BE2C (cell line): ENCODE measurements at regions not wholly inside any gene's neighbourhood (a gene's known extent, or its start where the extent isn't known, plus 50 kb on each side); places are given as distances from the start of the nearest gene placed in this dataset.

Source experiments
- DNase-seq: peaks from one replicate; pipeline ENCODE4 v3.0.0-alpha.2; 2020
- H3K27me3 ChIP-seq: fragments of 250-450 bp; sonication (Bioruptor Pico); 2 replicates; pipeline ENCODE4 v1.5.1; 2020; ENCODE audit warnings: mild to moderate bottlenecking
- H3K36me3 ChIP-seq: fragments of 250-450 bp; sonication (Bioruptor Pico); 2 replicates; pipeline ENCODE4 v1.5.1; 2020; ENCODE audit warnings: mild to moderate bottlenecking
- H3K4me1 ChIP-seq: fragments of 250-450 bp; sonication (Bioruptor Pico); 2 replicates; pipeline ENCODE4 v1.5.1; 2020
- H3K4me3 ChIP-seq: 2 replicates; pipeline ENCODE4 v1.5.1; 2011; ENCODE audit warnings: low read depth, low read length
- H3K9me3 ChIP-seq: fragments of 250-450 bp; sonication (Bioruptor Pico); 2 replicates; pipeline ENCODE4 v1.5.1; 2020
- TF ChIP-seq, protein P1 (sequence below): IDR thresholded peaks from 2 replicates; pipeline ENCODE4 v1.5.1; 2012; ENCODE audit warnings: mild to moderate bottlenecking, low read depth, low read length

DNA sequence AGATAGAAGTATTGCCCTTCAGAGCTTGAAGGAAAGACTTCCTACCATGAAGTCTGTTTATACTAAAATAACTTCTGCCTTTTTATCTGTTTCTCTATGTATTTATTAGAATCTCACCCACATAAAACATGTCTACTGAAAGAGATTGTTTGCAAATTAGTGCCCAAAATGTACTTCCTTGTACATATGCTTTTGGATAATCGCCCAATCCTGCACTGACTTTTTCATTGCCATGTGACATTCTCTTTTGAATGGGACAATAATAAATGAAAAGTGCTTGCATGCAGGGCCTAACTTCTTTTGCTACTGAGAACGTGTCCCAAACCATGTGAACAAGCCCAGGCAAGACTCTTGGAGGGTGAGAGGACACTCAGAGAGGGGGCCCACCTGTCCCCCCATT, 711.6 kb upstream of the ADAMTS5 start:
- no peak for DNase-seq
- no peaks in the 10 kb centered on the region for H3K4me1 ChIP-seq
- no peak overlapping the region for H3K4me3 ChIP-seq
- H3K36me3 ChIP-seq: no peaks in the 10 kb centered on the region
- H3K9me3 ChIP-seq: no peaks in the 10 kb centered on the region
- no peaks in the 10 kb centered on the region for H3K27me3 ChIP-seq
- TF ChIP-seq, protein P1, sequence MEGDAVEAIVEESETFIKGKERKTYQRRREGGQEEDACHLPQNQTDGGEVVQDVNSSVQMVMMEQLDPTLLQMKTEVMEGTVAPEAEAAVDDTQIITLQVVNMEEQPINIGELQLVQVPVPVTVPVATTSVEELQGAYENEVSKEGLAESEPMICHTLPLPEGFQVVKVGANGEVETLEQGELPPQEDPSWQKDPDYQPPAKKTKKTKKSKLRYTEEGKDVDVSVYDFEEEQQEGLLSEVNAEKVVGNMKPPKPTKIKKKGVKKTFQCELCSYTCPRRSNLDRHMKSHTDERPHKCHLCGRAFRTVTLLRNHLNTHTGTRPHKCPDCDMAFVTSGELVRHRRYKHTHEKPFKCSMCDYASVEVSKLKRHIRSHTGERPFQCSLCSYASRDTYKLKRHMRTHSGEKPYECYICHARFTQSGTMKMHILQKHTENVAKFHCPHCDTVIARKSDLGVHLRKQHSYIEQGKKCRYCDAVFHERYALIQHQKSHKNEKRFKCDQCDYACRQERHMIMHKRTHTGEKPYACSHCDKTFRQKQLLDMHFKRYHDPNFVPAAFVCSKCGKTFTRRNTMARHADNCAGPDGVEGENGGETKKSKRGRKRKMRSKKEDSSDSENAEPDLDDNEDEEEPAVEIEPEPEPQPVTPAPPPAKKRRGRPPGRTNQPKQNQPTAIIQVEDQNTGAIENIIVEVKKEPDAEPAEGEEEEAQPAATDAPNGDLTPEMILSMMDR: no peak

DNA sequence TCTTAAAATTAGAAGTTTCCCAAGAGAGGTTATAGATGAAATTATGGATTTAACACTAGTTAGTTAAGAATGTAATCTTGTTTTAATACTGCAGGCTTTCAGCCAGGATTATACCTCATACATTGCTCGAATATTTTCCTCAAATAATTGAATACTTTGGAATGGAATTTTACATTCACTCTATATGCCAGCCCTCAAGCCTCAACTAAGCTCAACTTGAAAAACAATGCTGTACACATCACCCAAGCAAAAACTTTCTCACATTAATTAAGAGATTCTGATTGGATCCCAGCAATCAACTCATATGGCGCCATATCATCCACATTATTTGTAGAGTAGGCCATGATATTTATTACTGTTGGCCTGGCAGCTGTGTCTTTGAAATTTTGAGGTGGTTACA, 710.7 kb upstream of the ADAMTS5 start:
- no peaks in the 10 kb centered on the region for H3K9me3 ChIP-seq
- no peak overlapping the region for H3K4me3 ChIP-seq
- TF ChIP-seq, protein P1: no peak
- H3K36me3 ChIP-seq: no peaks in the 10 kb centered on the region
- no peaks in the 10 kb centered on the region for H3K27me3 ChIP-seq
- DNase-seq: no peak
- no peaks in the 10 kb centered on the region for H3K4me1 ChIP-seq

GRCh38 chr21:27675306-27675705, 708.4 kb upstream of the ADAMTS5 start:
- no peak for DNase-seq

DNA sequence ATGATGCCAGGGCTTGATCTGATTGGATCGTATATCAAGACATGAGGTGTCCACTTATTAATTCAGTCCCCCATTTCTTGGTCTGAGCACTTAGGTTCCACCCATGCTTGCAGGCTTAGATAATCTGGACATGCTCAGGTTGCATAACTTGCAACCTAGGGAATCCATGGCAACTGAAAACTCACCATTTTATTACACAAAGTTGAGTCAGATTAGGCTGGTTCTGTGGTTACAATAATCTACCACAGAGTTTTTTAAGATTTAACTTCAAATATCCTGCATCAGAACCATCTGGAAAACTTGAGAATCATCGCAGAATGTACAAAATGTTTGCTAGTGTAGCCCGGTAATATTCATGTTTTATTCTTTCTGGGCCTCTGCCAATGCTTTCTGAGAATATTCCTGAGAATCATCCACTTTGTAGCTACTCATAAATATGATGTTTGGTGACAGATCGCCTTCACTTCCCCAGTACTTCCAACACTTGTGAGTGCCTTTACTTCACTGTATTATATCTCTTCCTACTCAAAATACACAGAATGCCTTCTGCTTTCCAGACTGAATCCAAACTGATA, 707.2 kb upstream of the ADAMTS5 start:
- Histone ChIP-seq H3K9me3 (no peaks in the 10 kb centered on the region), H3K36me3 (no peaks in the 10 kb centered on the region), H3K27me3 (no peaks in the 10 kb centered on the region), H3K4me1 (no peaks in the 10 kb centered on the region), H3K4me3 (no peak overlapping the region)
- no peak for DNase-seq
- TF ChIP-seq, protein P1: no peak

More at GRCh38 chr21:27675306-27675705, 708.4 kb upstream of the ADAMTS5 start:
- no peaks in the 10 kb centered on the region for H3K27me3 ChIP-seq
- TF ChIP-seq, protein P1: no peak
- H3K36me3 ChIP-seq: no peaks in the 10 kb centered on the region
- no peaks in the 10 kb centered on the region for H3K9me3 ChIP-seq
- no peaks in the 10 kb centered on the region for H3K4me1 ChIP-seq
- H3K4me3 ChIP-seq: no peak overlapping the region

GRCh38 chr21:27673581-27673980, 706.7 kb upstream of the ADAMTS5 start:
- TF ChIP-seq, protein P1: no peak
- H3K9me3 ChIP-seq: no peaks in the 10 kb centered on the region
- no peaks in the 10 kb centered on the region for H3K4me1 ChIP-seq
- no peak for DNase-seq
- no peaks in the 10 kb centered on the region for H3K36me3 ChIP-seq
- no peaks in the 10 kb centered on the region for H3K27me3 ChIP-seq
- H3K4me3 ChIP-seq: no peak overlapping the region

GRCh38 chr21:27671207-27671606, 704.3 kb upstream of the ADAMTS5 start:
- Histone ChIP-seq H3K4me1 (no peaks in the 10 kb centered on the region), H3K36me3 (no peaks in the 10 kb centered on the region), H3K9me3 (no peaks in the 10 kb centered on the region), H3K4me3 (no peak overlapping the region), H3K27me3 (no peaks in the 10 kb centered on the region)
- TF ChIP-seq, protein P1: no peak
- no peak for DNase-seq
